A549 (cell line): ENCODE measurements at regions not wholly inside any gene's neighbourhood (a gene's known extent, or its start where the extent isn't known, plus 50 kb on each side); places are given as distances from the start of the nearest gene placed in this dataset.
"Not testable (repeated sequence)": the region's sequence is repeated elsewhere in the genome, so short reads cannot be mapped to it uniquely, and the experiment has no call there.

ENCODE experiments used
- ATAC-seq, 2 experiments: fragments of 200-7000 bp in 1 of 2; fragments of >200 bp in 1 of 2; cut with Nextera tagmentation in 1 of 2; cut with Tn5 transposase in 1 of 2; 3 replicates each; pipeline versions ENCODE4 v1.8.0 to v1.9.1; 2018 to 2020; ENCODE audit warnings: mild to moderate bottlenecking in 1 of 2, moderate library complexity in 1 of 2
- CTCF ChIA-PET: fragments of 300-600 bp; sonication (Branson Sonifier 250); formaldehyde crosslinking; extraction: SDS; loops from one replicate; lab custom pipeline; 2021; ENCODE audit warnings: antibody characterized with exemption, inconsistent platforms; lab: Yijun Ruan, JAX
- POLR2A ChIA-PET: fragments of 350-600 bp; formaldehyde crosslinking; extraction: SDS; loops from one replicate; lab custom pipeline; 2021; ENCODE audit warnings: antibody characterized with exemption, inconsistent platforms; lab: Yijun Ruan, JAX
- DNase-seq, 2 experiments: peaks; one replicate each; pipeline versions ENCODE4 v3.0.0 to v3.0.0-alpha.2; 2011 to 2016; ENCODE audit warnings: low read depth in 1 of 2, low spot score in 1 of 2
- FAIRE-seq: peaks from 2 replicates; lab custom pipeline; 2011; peaks lifted over from hg19 to GRCh38; lab: Jason Lieb, UNC
- H3K27ac ChIP-seq, 2 experiments: fragments of >200 bp; sonication (Bioruptor Twin); formaldehyde crosslinking; 3 replicates each; pipeline ENCODE4 v1.5.1; 2016 to 2017
- H3K4me1 ChIP-seq: fragments of >200 bp; sonication (Bioruptor Twin); formaldehyde crosslinking; 3 replicates; pipeline ENCODE4 v1.6.1; 2016
- H3K4me2 ChIP-seq: fragments of >200 bp; sonication (Bioruptor Twin); formaldehyde crosslinking; 3 replicates; pipeline ENCODE4 v1.6.1; 2016
- H3K4me3 ChIP-seq: fragments of >200 bp; sonication (Bioruptor Twin); formaldehyde crosslinking; 3 replicates; pipeline ENCODE4 v1.5.1; 2016
- H3K9me3 ChIP-seq: fragments of >200 bp; sonication (Bioruptor Twin); formaldehyde crosslinking; 3 replicates; pipeline ENCODE4 v1.6.1; 2016
- ATOH8 ChIP-seq: fragments of 250-450 bp; sonication (Bioruptor Pico); IDR thresholded peaks from 2 replicates; pipeline ENCODE4 v1.5.0; 2020; ENCODE audit warnings: low read depth, mild to moderate bottlenecking, moderate library complexity
- CBX2 ChIP-seq: fragments of 200-600 bp; sonication (generic); IDR thresholded peaks from 2 replicates; pipeline ENCODE4 v1.6.1; 2016; ENCODE audit warnings: low read depth, mild to moderate bottlenecking, borderline replicate concordance
- CBX8 ChIP-seq: fragments of 200-600 bp; sonication (generic); IDR thresholded peaks from 2 replicates; pipeline ENCODE4 v1.6.1; 2016
- E2F6 ChIP-seq: IDR thresholded peaks from 2 replicates; pipeline ENCODE4 v1.6.1; 2012; ENCODE audit warnings: low read depth, borderline replicate concordance
- EP300 ChIP-seq, 2 experiments: fragments of >200 bp; sonication (Bioruptor Twin); formaldehyde crosslinking; IDR thresholded peaks; 2 replicates in 1 of 2; 3 replicates in 1 of 2; pipeline ENCODE4 v1.6.1; 2016 to 2017
- HDAC2 ChIP-seq: fragments of 200-600 bp; sonication (generic); IDR thresholded peaks from 2 replicates; pipeline ENCODE4 v1.6.1; 2016
- HOXB13 ChIP-seq: fragments of 250-450 bp; sonication (Bioruptor Pico); IDR thresholded peaks from 2 replicates; pipeline ENCODE4 v1.5.0; 2020; ENCODE audit warnings: low read depth, mild to moderate bottlenecking, moderate library complexity
- KDM5A ChIP-seq: fragments of 200-600 bp; sonication (generic); IDR thresholded peaks from 2 replicates; pipeline ENCODE4 v1.6.1; 2016; ENCODE audit warnings: antibody characterized with exemption, mild to moderate bottlenecking
- MAFK ChIP-seq: fragments of 450-650 bp; IDR thresholded peaks from 2 replicates; pipeline ENCODE4 v1.6.1; 2014; ENCODE audit not compliant: partially characterized antibody
- MAZ ChIP-seq: fragments of 150-350 bp; IDR thresholded peaks from 2 replicates; pipeline ENCODE4 v1.6.1; 2014; ENCODE audit warnings: antibody characterized with exemption, low read depth, low read length, borderline replicate concordance
- MYC ChIP-seq: IDR thresholded peaks from 2 replicates; pipeline ENCODE4 v1.6.1; 2012; ENCODE audit warnings: mild to moderate bottlenecking, inconsistent platforms, low read length, improper control_type of control experiment, borderline replicate concordance
- NPAS2 ChIP-seq: fragments of 250-450 bp; sonication (Bioruptor Pico); IDR thresholded peaks from 2 replicates; pipeline ENCODE4 v1.8.0; 2022; ENCODE audit warnings: mild to moderate bottlenecking, moderate library complexity, borderline replicate concordance
- PHF8 ChIP-seq: fragments of 200-600 bp; sonication (generic); IDR thresholded peaks from 2 replicates; pipeline ENCODE4 v1.6.1; 2016; ENCODE audit warnings: low read depth, mild to moderate bottlenecking, antibody characterized with exemption, moderate library complexity, borderline replicate concordance
- RARB ChIP-seq: fragments of 250-450 bp; sonication (Bioruptor Pico); IDR thresholded peaks from 2 replicates; pipeline ENCODE4 v1.8.0; 2021; ENCODE audit warnings: mild to moderate bottlenecking, moderate library complexity
- RCOR1 ChIP-seq: fragments of 150-350 bp; IDR thresholded peaks from 2 replicates; pipeline ENCODE4 v1.6.1; 2014; ENCODE audit warnings: antibody characterized with exemption, low read length, low read depth
- SMC3 ChIP-seq: fragments of >200 bp; sonication (Bioruptor Twin); formaldehyde crosslinking; IDR thresholded peaks from 3 replicates; pipeline ENCODE4 v1.6.1; 2018; ENCODE audit warnings: inconsistent platforms
- TFCP2L1 ChIP-seq: fragments of 250-450 bp; sonication (Bioruptor Pico); IDR thresholded peaks from 2 replicates; pipeline ENCODE4 v1.5.0; 2021; ENCODE audit warnings: mild to moderate bottlenecking
- ZNF302 ChIP-seq: fragments of 250-450 bp; sonication (Bioruptor Pico); IDR thresholded peaks from 2 replicates; pipeline ENCODE4 v1.9.0; 2021; ENCODE audit warnings: inconsistent platforms, mild to moderate bottlenecking, moderate library complexity
- WGBS: methylation state at CpG from one replicate; pipeline ENCODE4 v1.1.6; 2017; ENCODE audit errors: missing lambda C conversion rate; 5-methylcytosine and 5-hydroxymethylcytosine counted together
- TF ChIP-seq, protein P1 (sequence below): fragments of >200 bp; sonication (Bioruptor Twin); formaldehyde crosslinking; IDR thresholded peaks from 3 replicates; pipeline ENCODE4 v1.5.1; 2016
- TF ChIP-seq, protein P2 (sequence below): fragments of >200 bp; sonication (Bioruptor Twin); formaldehyde crosslinking; IDR thresholded peaks from 3 replicates; pipeline ENCODE4 v1.6.1; 2016
- TF ChIP-seq, protein P3 (sequence below): fragments of 150-350 bp; IDR thresholded peaks from 2 replicates; pipeline ENCODE4 v1.6.1; 2014; ENCODE audit warnings: low read depth, mild to moderate bottlenecking, low read length
- TF ChIP-seq, protein P4 (sequence below): fragments of 250-450 bp; sonication (Bioruptor Pico); IDR thresholded peaks from 2 replicates; pipeline ENCODE4 v1.5.0; 2021; ENCODE audit warnings: mild to moderate bottlenecking, moderate library complexity, borderline replicate concordance

- no peak overlapping the region for H3K4me2 ChIP-seq
Measured at GRCh38 chr7:112584290-112584689, 103.5 kb downstream of the LSMEM1 start.

DNA sequence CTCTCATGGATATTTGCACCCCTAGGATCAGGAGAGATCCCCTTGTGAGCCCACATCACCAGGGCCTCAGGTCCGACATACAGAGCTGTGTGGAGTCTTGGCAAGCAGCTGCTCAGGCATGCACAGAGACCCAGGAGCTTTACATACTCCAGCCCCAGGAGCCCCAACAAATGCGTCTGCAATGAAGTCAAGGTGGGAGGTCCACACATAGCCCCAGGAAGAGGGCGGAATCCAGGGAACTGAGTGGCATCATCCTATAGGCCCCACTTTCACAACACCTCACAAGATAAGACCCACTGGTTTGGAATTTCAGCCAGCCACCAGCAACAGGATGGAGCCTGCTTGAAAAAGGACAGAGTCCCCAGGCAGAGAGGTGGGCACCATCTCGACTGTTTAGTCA lies 106.7 kb downstream of the LSMEM1 start:
- CTCF ChIA-PET: no interaction called here
- ATAC-seq (no peak), DNase-seq (no peak), FAIRE-seq (no peak)
- Histone ChIP-seq H3K9me3 (no peaks in the 10 kb centered on the region), H3K4me1 (no peaks in the 10 kb centered on the region), H3K4me2 (no peak overlapping the region), H3K27ac (no peak overlapping the region), H3K4me3 (no peak overlapping the region)
- TF ChIP-seq ZNF302 (no peak), HOXB13 (CRISPR knock-in tag) (no peak), RARB (CRISPR knock-in tag) (no peak), SMC3 (no peak), KDM5A (no peak)
- POLR2A ChIA-PET: no interaction called here
- 33% methylated on average over 4 of the region's 4 CpGs for WGBS

More at GRCh38 chr7:112584290-112584689, 103.5 kb downstream of the LSMEM1 start:
- H3K4me3 ChIP-seq: no peak overlapping the region
- no peaks in the 10 kb centered on the region for H3K9me3 ChIP-seq
- ATAC-seq (no peak), DNase-seq (no peak), FAIRE-seq (no peak)
- no peaks in the 10 kb centered on the region for H3K4me1 ChIP-seq
- TF ChIP-seq MYC (no peak), EP300 (IDR thresholded peaks at IDR 0.05) (no peak), E2F6 (no peak), MAZ (no peak), TFCP2L1 (CRISPR knock-in tag) (no peak), CBX2 (no peak), RCOR1 (no peak), MAFK (no peak), PHF8 (no peak), HDAC2 (no peak), ATOH8 (CRISPR knock-in tag) (no peak), NPAS2 (CRISPR knock-in tag) (no peak), CBX8 (no peak)
- TF ChIP-seq, protein P1, sequence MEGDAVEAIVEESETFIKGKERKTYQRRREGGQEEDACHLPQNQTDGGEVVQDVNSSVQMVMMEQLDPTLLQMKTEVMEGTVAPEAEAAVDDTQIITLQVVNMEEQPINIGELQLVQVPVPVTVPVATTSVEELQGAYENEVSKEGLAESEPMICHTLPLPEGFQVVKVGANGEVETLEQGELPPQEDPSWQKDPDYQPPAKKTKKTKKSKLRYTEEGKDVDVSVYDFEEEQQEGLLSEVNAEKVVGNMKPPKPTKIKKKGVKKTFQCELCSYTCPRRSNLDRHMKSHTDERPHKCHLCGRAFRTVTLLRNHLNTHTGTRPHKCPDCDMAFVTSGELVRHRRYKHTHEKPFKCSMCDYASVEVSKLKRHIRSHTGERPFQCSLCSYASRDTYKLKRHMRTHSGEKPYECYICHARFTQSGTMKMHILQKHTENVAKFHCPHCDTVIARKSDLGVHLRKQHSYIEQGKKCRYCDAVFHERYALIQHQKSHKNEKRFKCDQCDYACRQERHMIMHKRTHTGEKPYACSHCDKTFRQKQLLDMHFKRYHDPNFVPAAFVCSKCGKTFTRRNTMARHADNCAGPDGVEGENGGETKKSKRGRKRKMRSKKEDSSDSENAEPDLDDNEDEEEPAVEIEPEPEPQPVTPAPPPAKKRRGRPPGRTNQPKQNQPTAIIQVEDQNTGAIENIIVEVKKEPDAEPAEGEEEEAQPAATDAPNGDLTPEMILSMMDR: no peak
- TF ChIP-seq, protein P2, sequence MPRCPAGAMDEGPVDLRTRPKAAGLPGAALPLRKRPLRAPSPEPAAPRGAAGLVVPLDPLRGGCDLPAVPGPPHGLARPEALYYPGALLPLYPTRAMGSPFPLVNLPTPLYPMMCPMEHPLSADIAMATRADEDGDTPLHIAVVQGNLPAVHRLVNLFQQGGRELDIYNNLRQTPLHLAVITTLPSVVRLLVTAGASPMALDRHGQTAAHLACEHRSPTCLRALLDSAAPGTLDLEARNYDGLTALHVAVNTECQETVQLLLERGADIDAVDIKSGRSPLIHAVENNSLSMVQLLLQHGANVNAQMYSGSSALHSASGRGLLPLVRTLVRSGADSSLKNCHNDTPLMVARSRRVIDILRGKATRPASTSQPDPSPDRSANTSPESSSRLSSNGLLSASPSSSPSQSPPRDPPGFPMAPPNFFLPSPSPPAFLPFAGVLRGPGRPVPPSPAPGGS: no peak
- TF ChIP-seq, protein P3, sequence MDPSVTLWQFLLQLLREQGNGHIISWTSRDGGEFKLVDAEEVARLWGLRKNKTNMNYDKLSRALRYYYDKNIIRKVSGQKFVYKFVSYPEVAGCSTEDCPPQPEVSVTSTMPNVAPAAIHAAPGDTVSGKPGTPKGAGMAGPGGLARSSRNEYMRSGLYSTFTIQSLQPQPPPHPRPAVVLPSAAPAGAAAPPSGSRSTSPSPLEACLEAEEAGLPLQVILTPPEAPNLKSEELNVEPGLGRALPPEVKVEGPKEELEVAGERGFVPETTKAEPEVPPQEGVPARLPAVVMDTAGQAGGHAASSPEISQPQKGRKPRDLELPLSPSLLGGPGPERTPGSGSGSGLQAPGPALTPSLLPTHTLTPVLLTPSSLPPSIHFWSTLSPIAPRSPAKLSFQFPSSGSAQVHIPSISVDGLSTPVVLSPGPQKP: no peak
- TF ChIP-seq, protein P4, sequence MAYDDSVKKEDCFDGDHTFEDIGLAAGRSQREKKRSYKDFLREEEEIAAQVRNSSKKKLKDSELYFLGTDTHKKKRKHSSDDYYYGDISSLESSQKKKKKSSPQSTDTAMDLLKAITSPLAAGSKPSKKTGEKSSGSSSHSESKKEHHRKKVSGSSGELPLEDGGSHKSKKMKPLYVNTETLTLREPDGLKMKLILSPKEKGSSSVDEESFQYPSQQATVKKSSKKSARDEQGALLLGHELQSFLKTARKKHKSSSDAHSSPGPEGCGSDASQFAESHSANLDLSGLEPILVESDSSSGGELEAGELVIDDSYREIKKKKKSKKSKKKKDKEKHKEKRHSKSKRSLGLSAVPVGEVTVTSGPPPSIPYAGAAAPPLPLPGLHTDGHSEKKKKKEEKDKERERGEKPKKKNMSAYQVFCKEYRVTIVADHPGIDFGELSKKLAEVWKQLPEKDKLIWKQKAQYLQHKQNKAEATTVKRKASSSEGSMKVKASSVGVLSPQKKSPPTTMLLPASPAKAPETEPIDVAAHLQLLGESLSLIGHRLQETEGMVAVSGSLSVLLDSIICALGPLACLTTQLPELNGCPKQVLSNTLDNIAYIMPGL: no peak
- H3K27ac ChIP-seq: no peak overlapping the region
- ChIA-PET POLR2A (no interaction called here), CTCF (no interaction called here)
- 38% methylated on average over 2 of the region's 2 CpGs for WGBS

GRCh38 chr7:112592565-112593263 lies 111.9 kb downstream of the LSMEM1 start:
- 17% methylated on average over 4 of the region's 4 CpGs for WGBS
- H3K9me3 ChIP-seq, H3K4me3 ChIP-seq, H3K27ac ChIP-seq, DNase-seq, H3K4me2 ChIP-seq, POLR2A ChIA-PET, ATAC-seq, FAIRE-seq, H3K4me1 ChIP-seq: not testable (repeated sequence)
- CTCF ChIA-PET: interaction anchor here (0.6 kb wide), 1 partner anchor 298 kb away, joined by 3 read pairs; no protein-coding TSS in a partner anchor
